Ishikawa (cell line): ENCODE measurements at regions not wholly inside any gene's neighbourhood (a gene's known extent, or its start where the extent isn't known, plus 50 kb on each side); places are given as distances from the start of the nearest gene placed in this dataset.

Source experiments
- CEBPB ChIP-seq: IDR thresholded peaks from 2 replicates; pipeline ENCODE4 v1.6.1; 2012
- CREB1 ChIP-seq: IDR thresholded peaks from 2 replicates; pipeline ENCODE4 v1.6.1; 2012; ENCODE audit warnings: low read depth
- EP300 ChIP-seq: IDR thresholded peaks from 2 replicates; pipeline ENCODE4 v1.6.1; 2012; ENCODE audit warnings: borderline replicate concordance
- FOXM1 ChIP-seq: IDR thresholded peaks from 2 replicates; pipeline ENCODE4 v1.6.1; 2012; ENCODE audit warnings: low read depth, borderline replicate concordance
- MAX ChIP-seq: IDR thresholded peaks from 2 replicates; pipeline ENCODE4 v1.6.1; 2012
- NFIC ChIP-seq: IDR thresholded peaks from 2 replicates; pipeline ENCODE4 v1.6.1; 2012
- RAD21 ChIP-seq: IDR thresholded peaks from 2 replicates; pipeline ENCODE4 v1.6.1; 2012; ENCODE audit warnings: low read depth
- REST ChIP-seq: IDR thresholded peaks from 2 replicates; pipeline ENCODE4 v1.6.1; 2012; ENCODE audit warnings: low read depth, mild to moderate bottlenecking
- TAF1 ChIP-seq: IDR thresholded peaks from 2 replicates; pipeline ENCODE4 v1.6.1; 2012; ENCODE audit warnings: low read depth, mild to moderate bottlenecking
- TCF12 ChIP-seq: IDR thresholded peaks from 2 replicates; pipeline ENCODE4 v1.6.1; 2012; ENCODE audit warnings: low read depth
- TEAD4 ChIP-seq: IDR thresholded peaks from 2 replicates; pipeline ENCODE4 v1.6.1; 2012
- USF1 ChIP-seq: IDR thresholded peaks from 2 replicates; pipeline ENCODE4 v1.6.1; 2012
- YY1 ChIP-seq: IDR thresholded peaks from 2 replicates; pipeline ENCODE4 v1.6.1; 2012; ENCODE audit warnings: low read depth
- ZBTB7A ChIP-seq: IDR thresholded peaks from 2 replicates; pipeline ENCODE4 v1.6.1; 2012; ENCODE audit warnings: low read depth

GRCh38 chr1:60185684-60186083 is 112.1 kb upstream of the C1orf87 start:
- TF ChIP-seq FOXM1 (no peak), REST (no peak), MAX (no peak), TCF12 (no peak), ZBTB7A (no peak), CREB1 (no peak), TAF1 (no peak), NFIC (no peak), EP300 (no peak), RAD21 (no peak), CEBPB (no peak), YY1 (no peak), TEAD4 (no peak), USF1 (no peak)
